Effector CD4-positive, alpha-beta T cell (primary cell): ENCODE measurements at regions not wholly inside any gene's neighbourhood (a gene's known extent, or its start where the extent isn't known, plus 50 kb on each side); places are given as distances from the start of the nearest gene placed in this dataset.

Experiments
- DNase-seq: peaks from one replicate; pipeline ENCODE4 v3.0.0-alpha.2; 2020

DNA sequence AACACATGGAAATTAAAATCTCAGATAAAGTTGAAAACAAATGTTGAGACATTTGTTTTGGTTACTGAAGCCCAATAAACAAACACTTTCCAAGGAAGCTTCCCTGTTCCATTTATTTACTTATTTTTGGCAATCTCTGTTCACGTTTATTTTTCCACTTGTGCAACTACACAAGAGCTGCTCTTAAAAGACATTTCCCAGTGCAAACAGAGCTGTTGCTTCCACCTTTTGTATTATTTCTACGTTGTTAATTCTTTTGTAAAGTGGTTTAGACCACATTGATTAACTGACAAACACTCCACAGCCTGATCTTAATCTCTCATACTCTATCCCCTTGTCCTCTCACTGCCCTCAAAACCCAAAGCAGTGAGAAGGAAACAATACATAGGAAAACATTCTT, 757.6 kb downstream of the LIG4 start:
- no peak for DNase-seq

DNA sequence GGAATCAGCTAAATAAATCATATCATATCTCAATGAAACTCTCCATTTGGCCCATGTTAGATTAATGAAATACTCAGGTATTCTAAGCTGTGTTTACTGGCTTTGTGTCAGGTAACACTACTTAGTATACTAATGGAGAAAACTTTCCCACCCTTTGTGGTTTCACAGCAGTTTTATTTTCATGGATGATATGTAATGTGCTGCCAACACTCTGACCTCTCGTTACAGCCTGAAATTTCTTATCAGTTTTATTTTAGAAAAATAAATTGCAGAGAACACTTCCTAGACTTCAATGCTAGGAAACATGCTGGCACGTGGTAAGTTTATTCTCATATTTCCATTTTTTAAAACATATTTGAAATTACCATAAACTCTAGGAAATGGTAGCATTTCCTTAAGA, 758.9 kb downstream of the LIG4 start:
- no peak for DNase-seq

DNA sequence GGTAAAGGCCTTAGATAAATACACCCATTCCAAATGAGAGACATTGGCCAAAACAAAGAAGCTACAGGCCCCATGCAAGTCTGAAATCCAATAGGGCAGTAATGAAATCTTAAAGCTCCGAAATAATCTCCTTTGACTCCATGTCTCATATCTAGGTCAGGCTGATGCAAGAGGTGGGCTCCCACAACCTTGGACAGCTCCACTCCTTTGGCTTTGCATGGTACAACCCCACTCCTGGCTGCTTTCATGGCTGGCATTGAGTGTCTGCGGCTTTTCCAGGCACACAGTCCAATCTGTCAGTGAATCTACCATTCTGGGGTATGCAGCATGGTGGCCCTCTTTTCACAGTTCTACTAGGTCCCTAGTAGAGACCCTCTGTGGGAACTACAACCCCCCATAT, 762.5 kb downstream of the LIG4 start:
- DNase-seq: no peak

DNA sequence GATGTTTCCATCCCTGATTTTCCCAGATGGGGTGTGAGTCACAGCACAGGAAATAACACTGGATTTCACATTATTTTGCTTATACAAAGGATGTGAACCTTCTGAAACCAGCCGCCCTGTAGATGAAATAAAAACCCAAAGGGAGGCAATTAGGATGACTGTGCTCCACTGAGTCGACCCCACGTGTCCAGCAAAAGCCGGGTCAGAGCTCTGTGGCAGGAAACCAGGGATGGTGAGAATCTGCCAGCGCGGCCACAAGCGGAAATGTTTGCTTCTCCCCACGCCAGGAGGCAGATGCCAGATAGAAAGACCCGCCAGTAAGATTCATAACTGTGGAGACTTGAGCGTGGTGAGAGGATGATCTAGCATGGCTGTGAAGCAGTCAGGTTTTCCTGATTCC, 764.4 kb downstream of the LIG4 start:
- DNase-seq: no peak

DNA sequence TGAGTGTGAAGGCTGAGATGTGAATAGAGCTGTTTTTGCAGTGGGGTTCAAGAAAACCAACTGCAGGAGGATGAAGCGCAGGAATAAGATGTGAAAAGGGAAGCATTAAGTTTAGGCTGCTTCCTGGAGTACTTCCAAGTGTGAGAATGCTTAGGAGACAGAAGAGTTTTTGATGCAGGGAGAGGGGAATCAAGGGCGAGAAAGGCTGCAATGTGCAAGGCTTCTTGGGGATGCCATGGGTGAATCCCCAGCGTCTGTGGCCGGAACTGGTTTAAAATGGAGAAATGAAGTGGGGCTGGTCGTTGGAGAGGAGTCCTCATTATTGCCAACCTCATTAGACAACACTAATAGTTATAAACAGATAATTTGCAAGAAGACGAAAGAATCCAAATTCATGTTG, 764.9 kb downstream of the LIG4 start:
- DNase-seq: no peak

DNA sequence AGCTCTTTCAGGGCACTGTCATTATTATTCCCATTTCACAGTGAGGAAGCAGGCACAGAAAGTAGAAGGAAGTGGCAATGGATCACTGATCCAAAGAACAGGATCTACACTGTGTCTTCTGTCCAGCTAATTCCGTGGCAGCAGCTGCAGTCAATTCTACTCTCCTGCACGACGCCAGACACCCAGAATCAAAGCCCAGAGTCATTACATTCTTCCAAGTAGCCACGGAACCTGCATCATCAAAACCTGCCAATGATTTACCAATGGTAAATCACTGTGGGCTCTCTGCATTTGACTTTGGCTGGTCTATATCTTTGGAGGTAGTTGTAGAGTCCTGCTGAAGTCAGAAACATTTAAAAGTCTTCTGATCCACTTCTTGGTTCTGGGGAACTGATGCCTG, 767.7 kb downstream of the LIG4 start:
- no peak for DNase-seq

DNA sequence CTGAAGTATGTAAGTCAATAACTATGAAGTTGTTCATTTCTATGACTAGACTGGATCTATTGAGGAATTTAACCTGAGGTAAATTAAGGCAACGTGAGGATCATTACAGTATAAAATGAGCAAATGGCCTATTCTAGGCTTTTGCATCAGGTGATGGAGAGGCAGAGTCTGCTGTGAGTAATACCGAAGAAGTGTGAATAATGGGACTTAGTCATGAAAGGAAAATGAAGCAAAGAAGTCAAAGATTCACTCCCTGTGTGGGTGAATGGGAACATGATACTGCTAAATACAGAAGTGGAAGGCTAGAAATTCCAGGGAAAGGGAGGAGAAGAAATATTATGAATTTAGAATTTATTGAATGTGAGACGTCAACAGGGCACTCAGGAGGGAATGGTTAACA, 774.1 kb downstream of the LIG4 start:
- no peak for DNase-seq

DNA sequence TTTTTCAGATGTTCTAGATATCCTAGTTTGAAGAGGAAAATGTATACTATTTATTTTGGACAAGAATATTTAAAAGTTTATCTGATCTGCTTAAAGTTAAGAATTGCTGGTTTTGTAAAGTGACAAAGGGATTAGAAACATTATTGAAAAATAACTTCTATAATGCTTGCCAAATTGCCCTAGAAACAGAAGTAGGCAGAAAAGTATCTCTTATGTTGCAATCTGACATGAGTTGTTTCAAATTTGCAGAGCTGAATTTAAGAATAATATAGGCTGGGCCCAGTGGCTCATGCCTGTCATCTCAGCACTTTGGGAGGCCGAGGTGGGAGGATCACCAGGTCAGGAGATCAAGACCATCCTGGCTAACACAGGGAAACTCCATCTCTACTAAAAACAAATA, 777.1 kb downstream of the LIG4 start:
- no peak for DNase-seq

DNA sequence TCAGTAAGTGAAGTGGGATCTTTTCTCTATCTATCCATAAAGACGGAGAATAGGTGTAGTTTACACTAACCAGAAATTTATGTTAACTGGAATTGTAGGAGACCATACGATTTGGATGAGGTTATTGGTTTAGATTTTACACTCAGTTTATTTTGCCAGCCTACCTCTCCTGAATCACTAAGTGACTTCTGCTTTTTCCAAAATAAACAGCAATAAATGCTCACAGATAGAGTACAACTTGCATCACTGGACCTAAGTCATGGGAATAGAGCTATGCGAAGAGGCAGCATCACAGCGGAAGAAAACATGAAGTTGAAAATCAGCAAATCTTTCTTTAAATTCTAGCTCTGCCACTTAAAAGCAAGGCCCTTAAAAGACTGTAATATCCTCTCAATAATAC, 781.0 kb downstream of the LIG4 start:
- DNase-seq: no peak

DNA sequence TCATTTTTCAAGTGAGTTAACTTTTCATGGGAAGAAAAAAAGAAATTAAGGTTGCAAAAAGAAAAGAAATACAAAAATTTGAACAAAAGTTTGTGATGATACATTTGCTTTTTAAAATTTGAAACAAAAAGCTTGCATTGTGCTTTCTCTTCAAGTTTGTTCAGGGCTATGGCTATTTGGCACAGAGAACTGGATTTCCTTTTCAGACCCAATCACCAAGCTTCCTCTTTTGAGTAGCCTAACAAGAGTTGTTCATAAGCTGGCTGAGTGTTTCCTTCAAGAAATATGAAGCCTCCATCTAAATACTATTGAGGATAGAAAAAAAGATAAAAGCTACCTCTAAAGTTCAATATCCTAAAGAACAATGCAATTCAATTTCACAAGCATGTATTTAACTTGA, 787.8 kb downstream of the LIG4 start:
- DNase-seq: no peak

DNA sequence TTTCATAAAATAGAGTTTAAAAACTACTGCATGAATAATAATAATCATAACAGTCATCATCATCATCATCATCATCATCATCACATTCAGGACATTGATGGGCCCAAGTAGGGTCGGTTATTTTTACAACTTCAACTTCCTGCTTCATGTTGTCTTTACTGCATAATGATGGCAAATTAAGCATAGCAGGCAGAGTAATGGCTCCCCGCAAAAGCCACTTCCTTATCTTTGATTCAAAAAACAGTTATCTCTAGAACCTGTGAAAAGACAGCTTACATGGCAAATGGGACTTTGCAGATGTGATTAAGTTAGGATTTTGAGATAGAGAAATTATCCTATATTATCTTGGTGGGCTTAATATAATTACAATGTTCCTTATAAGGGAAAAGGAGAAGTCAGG, 792.9 kb downstream of the LIG4 start:
- no peak for DNase-seq

DNA sequence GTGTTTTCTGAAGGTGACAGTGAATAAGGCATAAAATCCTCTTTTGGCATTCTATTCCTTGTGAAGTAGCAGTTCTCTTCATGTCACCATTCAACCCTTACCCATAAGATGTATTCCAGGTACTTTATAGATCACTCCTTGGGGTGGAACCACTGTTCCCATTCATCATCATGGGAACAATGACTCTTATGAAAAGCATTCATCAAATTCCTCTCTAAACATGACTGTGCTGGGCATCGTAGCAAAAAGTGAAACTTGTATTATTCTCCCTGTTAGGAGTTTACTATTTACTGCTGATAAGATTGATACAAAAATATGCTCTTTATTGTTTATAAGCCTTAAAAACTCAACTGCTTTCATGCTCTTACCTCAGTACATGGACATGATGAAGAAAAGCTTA, 793.4 kb downstream of the LIG4 start:
- DNase-seq: no peak

DNA sequence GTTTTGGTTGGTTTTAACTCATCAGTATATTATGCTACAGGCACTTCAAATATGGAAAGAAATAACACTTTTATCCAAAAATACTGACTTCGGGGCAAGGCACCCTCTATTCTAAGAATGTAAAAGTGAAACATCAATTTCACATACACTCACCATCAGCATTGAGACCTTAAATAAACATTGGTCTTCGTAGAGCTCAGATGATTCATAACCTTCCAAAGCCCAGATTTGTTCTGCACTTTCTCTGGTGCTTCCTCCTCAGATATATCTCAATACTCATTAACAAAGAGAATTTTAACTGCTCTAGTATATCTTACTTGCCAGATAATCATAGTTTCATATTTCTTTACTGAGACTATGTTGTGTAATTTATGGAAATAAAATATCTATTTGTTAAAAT, 794.3 kb downstream of the LIG4 start:
- DNase-seq: no peak

DNA sequence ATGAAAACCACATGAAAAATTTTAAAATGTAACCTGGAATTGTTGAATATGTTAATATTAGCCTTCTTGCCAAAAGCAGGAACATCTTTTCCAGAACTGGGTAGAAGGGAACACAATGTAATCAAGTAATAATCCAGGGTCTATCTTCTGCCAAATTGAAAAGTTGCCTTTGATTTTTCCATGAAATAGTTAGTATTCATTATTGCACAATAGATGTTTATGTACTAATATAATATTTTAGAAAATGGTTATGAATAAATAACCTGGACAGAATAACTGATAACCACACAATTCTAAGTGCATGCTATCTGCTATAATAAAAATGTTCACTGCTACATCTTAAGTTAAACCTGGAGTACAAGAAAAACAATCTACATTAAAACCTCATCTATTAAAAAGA, 802.3 kb downstream of the LIG4 start:
- no peak for DNase-seq

DNA sequence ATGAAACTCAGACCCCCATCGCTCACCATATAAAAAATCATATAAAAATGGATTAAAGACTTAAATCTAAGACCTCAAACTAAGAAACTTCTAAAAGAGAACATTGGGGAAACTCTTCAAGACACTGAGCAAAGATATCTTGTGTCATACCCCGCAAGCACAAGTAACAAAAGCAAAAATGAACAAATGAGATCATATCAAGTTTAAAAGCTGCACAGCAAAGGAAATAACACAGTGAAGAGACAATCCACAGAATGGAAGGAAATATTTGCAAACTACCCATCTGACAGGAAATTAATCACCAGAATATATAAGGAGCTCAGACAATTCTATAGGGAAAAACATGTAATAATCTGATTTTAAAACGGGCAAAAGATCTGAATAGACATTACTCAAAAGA, 808.3 kb downstream of the LIG4 start:
- DNase-seq: no peak

DNA sequence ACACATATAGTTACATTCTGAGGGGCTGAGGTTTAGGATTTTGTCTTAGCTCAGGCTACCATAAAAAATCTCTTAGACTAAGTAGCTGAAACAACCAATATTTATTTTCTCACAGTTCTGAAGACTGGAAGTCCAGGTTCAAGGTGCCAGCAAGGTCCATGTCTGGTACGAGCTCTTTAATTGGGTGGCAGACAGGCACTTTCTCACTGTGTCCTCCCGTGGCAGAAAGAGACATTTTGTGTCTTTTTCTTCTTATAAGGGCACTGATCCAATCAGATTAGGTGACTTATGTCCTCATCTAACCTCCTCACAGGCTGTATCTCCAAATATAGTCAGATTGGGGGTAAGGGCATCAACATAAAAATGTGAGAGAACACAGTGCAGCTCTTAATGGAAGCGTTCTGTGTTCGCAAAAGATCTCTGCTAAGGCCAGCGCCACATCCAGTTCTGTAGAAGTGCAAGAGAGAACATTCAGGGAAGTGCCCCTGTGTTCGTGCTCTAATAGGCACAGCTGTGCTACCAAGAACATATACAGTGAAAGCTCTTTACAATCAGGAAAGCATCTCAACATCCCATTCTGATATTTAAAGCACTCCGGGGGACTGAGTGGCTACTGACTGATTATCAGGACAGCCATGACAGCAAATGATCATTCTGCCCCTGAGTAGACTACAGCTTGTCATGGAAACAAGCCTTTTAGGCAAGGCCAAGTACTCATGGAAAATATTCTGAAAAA, 819.2 kb downstream of the LIG4 start:
- no peak for DNase-seq

DNA sequence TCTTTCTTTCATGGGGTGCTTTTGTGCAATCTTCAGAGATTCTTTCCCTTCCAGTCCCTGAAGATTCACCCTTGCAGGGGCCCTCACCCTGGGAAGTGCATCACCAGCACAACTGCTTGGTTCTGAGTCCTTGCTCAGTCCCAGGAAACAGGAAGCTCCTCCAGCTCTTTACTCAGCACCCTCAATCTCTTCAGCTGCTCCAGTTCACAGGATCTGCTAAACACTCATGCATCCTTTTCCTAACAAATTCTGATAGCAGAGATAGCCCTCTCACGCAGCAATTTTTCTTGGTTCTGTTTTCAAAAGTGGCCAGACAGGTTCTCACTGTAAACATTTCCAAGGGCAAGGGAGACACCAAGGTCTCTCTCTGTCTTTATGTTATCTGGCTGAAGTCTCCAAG, 823.1 kb downstream of the LIG4 start:
- no peak for DNase-seq

DNA sequence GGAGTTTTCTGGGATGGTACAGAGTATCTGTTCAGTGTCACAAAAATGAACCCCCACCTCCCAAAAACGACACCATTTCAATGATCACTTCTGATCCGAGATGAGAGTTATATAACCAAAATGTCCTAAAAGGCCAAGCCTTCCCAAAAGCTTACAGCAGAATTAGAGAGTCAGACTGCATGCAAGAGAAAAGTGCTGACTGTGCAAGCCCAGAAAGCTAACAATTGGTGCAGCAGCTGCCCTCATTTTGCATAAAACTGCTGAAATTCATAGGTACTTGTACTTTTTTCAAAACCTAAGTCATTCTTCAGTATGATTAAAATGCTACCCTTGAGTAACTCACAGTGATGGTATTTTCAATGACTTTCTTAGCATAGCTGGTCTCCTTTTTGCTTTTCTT, 819.6 kb upstream of the ARGLU1 start:
- DNase-seq: no peak

DNA sequence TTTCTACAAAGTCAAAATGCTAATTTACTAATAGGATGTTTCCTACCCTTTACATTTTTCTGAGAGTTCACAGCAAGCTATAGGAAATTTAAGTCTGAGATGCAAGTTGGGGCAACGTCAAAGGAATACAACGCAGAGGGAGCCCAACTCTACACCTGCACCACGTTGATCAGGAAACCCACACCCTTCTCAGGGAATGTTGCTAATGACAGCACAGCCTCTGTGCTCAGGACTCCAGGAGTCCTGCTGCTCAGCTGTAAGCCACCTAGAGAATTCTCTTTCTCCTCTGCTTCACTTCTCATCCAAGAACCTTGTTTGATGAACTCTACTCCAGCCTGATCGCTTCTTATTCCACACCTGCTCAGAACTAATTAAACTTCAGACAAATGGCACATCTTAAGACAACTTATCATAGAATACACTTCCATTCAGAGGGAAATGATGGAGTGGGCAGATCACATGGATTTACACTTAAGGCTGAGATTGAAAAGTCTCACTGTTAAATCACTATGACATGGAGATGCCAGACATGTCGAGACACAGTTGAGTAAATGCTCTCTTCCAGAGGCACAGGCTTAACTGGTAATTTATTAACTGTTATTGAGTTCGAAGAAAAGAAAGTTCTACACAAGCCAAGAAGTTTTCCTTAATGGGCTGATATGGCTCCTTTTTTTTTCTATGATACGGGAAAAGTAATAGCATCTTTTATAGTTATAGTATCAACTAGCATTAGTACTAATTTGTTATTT, 811.6 kb upstream of the ARGLU1 start:
- no peak for DNase-seq

DNA sequence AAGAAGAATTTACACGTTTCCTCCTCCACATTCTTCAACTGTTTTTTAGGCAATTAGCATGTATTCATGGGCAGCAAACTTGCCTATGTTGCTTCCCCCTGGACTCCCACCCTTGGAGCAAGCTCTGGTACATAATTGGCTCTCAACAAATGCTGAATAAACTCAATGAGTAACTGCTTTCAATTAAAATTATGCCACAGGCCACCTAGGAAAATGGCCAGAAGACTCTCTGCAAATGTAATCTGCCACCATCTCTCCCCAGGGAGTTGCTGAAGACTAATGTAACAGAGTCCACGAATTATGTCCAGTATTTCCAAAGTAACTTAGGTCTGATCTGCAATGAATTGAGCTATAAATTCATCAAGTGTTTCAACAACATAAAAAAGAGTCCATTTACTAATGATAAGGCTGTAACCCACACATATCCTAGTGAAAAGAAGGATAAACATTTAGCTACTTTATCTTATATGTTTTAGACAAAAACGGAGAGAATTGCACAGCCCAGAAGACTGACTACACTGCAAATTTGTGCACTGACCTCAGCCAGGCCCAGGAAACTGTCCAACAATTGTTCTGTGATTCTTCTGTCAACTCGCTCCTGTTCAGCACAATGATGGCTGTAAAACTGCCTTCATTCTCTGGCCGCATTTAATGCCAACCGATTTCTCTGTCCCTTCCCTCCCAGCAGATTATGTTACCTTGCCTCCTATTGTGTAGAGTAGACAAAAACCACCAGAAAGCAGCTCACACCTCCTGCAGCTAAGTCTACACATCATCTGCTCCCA, 808.6 kb upstream of the ARGLU1 start:
- no peak for DNase-seq

DNA sequence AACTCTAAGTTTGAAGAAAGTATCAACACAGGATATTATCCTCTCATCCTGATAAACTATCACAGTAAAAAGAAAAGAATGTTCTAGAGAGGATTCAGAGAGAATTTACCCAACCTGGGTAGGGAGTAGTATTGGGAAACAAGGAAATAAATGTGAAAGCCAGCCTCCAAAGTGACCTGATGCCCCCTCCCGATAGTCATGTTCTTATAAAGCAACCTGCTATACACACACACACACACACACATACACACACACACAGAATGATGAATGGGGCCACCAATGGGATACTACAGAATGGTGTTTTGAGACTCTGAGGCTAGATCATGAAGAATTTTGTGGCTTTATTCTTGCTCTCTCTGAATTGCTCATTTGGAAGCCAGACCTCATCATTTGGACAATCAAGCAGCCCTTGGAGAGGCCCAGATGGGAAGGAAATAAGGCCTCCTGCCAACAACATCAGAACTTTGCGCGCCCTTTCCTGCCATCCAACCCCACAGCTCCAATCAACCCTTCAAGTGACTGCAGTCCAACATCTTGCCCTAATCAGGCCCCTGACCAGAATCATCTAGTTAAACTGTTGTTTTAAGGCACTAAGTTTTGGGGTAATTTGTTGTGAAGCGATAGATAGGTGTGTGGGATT, 807.9 kb upstream of the ARGLU1 start:
- DNase-seq: no peak

DNA sequence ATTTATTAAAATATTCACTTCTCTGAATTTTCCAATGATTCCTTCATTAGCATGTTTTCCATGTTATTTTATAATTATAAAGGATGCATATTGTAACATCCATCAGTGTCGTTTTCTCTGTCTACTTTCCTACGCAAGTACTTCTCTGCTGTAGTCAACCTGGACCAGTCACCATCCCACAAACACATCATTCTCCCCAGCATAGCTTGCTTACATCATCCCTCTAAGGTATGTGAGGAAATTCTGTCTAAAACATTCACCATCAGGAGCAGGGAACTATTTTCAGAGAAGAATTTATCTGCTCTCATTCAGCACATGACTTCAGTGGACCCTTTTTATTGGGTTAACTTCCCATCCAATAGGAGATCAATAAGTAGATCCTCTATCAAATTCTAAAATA, 806.1 kb upstream of the ARGLU1 start:
- no peak for DNase-seq

DNA sequence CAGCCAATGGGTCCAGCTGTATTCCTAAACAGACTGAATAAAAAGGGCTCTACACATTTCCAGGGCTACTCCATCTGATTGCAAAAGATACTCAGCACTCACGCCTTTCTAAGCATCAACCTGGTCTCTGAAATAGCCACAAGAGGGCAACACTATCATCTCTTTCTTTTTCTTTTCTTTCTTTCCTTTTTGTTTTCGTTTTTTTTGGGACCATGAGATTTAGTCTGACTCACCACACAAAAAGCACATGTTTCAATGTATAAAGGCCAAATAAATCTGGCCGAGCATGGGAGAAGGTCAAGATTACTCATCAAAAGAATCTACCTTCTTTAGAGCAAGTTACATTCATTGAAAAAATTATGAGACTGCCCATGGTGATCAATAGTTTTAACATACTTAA, 805.6 kb upstream of the ARGLU1 start:
- DNase-seq: no peak
